ENCODE measurements at regions not wholly inside any gene's neighbourhood (a gene's known extent, or its start where the extent isn't known, plus 50 kb on each side); places are given as distances from the start of the nearest gene placed in this dataset.

GRCh38 chr6:122187186-122187585 lies 212.3 kb upstream of the HSF2 start:
- no peaks in the 10 kb centered on the region for H3K9me3 ChIP-seq (ENCODE audit: control insufficient read depth, low read length)
- no peaks in the 10 kb centered on the region for H3K27me3 ChIP-seq (ENCODE audit: control insufficient read depth, insufficient read depth, low read length)
- no peaks in the 10 kb centered on the region for H3K36me3 ChIP-seq (ENCODE audit: control insufficient read depth, insufficient read depth, low read length)
- TF ChIP-seq, protein P1, sequence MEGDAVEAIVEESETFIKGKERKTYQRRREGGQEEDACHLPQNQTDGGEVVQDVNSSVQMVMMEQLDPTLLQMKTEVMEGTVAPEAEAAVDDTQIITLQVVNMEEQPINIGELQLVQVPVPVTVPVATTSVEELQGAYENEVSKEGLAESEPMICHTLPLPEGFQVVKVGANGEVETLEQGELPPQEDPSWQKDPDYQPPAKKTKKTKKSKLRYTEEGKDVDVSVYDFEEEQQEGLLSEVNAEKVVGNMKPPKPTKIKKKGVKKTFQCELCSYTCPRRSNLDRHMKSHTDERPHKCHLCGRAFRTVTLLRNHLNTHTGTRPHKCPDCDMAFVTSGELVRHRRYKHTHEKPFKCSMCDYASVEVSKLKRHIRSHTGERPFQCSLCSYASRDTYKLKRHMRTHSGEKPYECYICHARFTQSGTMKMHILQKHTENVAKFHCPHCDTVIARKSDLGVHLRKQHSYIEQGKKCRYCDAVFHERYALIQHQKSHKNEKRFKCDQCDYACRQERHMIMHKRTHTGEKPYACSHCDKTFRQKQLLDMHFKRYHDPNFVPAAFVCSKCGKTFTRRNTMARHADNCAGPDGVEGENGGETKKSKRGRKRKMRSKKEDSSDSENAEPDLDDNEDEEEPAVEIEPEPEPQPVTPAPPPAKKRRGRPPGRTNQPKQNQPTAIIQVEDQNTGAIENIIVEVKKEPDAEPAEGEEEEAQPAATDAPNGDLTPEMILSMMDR (IDR thresholded peaks at IDR 0.05) = no peak
- peaks cover 6% of the 10 kb centered on the region for H3K4me1 ChIP-seq
- H3K9ac ChIP-seq = no peak overlapping the region
- no peak overlapping the region for H2AFZ ChIP-seq
- H3K4me2 ChIP-seq (ENCODE audit: low read length) = no peak overlapping the region
- H3K27ac ChIP-seq = no peak overlapping the region
- no peak overlapping the region for H3K4me3 ChIP-seq (ENCODE audit: low read depth, low read length)
- H3K79me2 ChIP-seq = no peaks in the 10 kb centered on the region

DNA sequence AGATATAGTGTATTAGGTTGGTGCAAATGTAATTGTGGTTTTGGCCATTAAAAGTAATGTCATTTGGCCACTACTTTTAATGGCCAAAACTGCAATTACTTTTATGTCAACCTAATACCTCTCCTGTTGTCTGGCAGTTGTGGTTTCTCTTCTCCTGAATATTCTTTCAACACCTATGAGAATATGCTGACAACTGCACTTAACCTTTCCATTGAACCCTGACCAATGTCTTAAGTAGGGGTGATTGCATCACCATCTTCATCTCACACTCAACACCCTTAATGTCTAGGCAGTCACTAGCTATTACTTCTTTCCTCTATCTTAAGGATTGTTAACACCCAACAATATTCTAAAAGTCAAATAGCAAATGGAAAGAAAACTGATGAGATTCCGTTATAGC lies 200.5 kb upstream of the HSF2 start:
- TF ChIP-seq, protein P1 (IDR thresholded peaks at IDR 0.05) = no peak
- Histone ChIP-seq H3K4me1 (peaks cover 17% of the 10 kb centered on the region), H3K9ac (no peak overlapping the region), H3K36me3 (ENCODE audit: control insufficient read depth, insufficient read depth, low read length) (no peaks in the 10 kb centered on the region), H3K9me3 (ENCODE audit: control insufficient read depth, low read length) (no peaks in the 10 kb centered on the region), H2AFZ (no peak overlapping the region), H3K4me3 (ENCODE audit: low read depth, low read length) (no peak overlapping the region), H3K79me2 (no peaks in the 10 kb centered on the region), H3K4me2 (ENCODE audit: low read length) (no peak overlapping the region), H3K27me3 (ENCODE audit: control insufficient read depth, insufficient read depth, low read length) (no peaks in the 10 kb centered on the region), H3K27ac (no peak overlapping the region)

DNA sequence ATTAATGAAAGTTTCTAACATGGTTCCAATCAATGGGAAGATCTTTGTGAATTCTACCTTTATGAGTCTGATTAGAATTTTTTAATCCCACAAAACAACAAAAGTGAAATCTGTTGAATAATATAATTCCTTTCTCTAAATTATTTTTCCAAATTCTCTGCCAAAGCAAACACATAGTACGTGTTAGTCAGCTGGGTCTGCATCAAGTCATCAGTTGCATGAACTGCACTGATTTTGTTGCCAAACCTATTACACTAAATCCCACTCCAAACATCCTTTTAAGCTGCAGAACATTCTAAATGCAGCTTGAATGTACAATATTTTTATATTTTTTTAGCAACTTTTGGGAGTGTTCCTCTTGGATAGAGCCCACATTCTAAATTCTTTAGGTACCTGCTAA lies 199.0 kb upstream of the HSF2 start:
- no peaks in the 10 kb centered on the region for H3K79me2 ChIP-seq
- H3K27me3 ChIP-seq (ENCODE audit: control insufficient read depth, insufficient read depth, low read length) = no peaks in the 10 kb centered on the region
- no peak overlapping the region for H3K4me3 ChIP-seq (ENCODE audit: low read depth, low read length)
- H2AFZ ChIP-seq = peak overlapping the region; percentile 19
- TF ChIP-seq, protein P1 (IDR thresholded peaks at IDR 0.05) = no peak
- peaks cover 17% of the 10 kb centered on the region for H3K4me1 ChIP-seq
- no peak overlapping the region for H3K4me2 ChIP-seq (ENCODE audit: low read length)
- no peak overlapping the region for H3K27ac ChIP-seq
- no peaks in the 10 kb centered on the region for H3K9me3 ChIP-seq (ENCODE audit: control insufficient read depth, low read length)
- no peaks in the 10 kb centered on the region for H3K36me3 ChIP-seq (ENCODE audit: control insufficient read depth, insufficient read depth, low read length)
- no peak overlapping the region for H3K9ac ChIP-seq

DNA sequence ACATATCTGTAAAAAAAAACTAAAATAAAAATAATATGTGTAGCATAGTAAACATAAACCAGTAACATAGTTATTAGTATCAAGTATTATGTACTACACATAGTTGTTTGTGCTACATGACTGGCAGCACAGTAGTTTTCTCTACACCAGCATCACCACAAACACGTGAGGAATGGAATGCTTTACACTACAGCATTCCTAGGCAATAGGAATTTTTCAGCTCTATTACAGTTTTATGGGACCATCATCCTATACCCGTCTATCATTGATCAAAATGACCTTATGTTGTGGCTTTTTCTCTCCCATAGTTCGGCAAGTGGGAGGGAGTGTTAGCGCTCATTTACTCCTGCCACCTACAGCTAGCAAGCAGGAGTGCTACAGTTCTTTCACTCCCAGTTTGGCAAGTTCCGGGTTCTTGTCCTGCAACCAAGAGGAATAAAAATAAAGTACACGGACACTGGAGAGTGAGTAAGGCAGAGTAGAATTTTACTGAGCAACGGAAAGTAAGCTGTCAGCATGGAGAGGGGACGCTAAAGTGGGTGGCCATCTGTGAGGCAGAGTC lies 196.8 kb upstream of the HSF2 start:
- H3K9me3 ChIP-seq (ENCODE audit: control insufficient read depth, low read length) = no peaks in the 10 kb centered on the region
- no peak overlapping the region for H3K4me3 ChIP-seq (ENCODE audit: low read depth, low read length)
- no peak overlapping the region for H3K9ac ChIP-seq
- TF ChIP-seq, protein P1 (IDR thresholded peaks at IDR 0.05) = no peak
- peaks cover 7% of the 10 kb centered on the region for H3K4me1 ChIP-seq
- no peak overlapping the region for H3K27ac ChIP-seq
- H3K4me2 ChIP-seq (ENCODE audit: low read length) = no peak overlapping the region
- no peaks in the 10 kb centered on the region for H3K27me3 ChIP-seq (ENCODE audit: control insufficient read depth, insufficient read depth, low read length)
- H3K36me3 ChIP-seq (ENCODE audit: control insufficient read depth, insufficient read depth, low read length) = no peaks in the 10 kb centered on the region
- no peaks in the 10 kb centered on the region for H3K79me2 ChIP-seq
- H2AFZ ChIP-seq = no peak overlapping the region

GRCh38 chr6:122207061-122207460 lies 192.4 kb upstream of the HSF2 start:
- Histone ChIP-seq H3K9ac (no peak overlapping the region), H3K4me3 (ENCODE audit: low read depth, low read length) (no peak overlapping the region), H3K27me3 (ENCODE audit: control insufficient read depth, insufficient read depth, low read length) (no peaks in the 10 kb centered on the region), H3K36me3 (ENCODE audit: control insufficient read depth, insufficient read depth, low read length) (no peaks in the 10 kb centered on the region), H3K4me2 (ENCODE audit: low read length) (no peak overlapping the region), H3K27ac (no peak overlapping the region), H3K9me3 (ENCODE audit: control insufficient read depth, low read length) (no peaks in the 10 kb centered on the region), H3K79me2 (no peaks in the 10 kb centered on the region), H2AFZ (no peak overlapping the region), H3K4me1 (peaks cover 2% of the 10 kb centered on the region)
- TF ChIP-seq, protein P1 (IDR thresholded peaks at IDR 0.05) = no peak

Measured in parathyroid adenoma (tissue), 2 donors.